NCI-H2196 treated with DMSO at 0.1 percent for 48 hours (cell line): ENCODE measurements at regions not wholly inside any gene's neighbourhood (a gene's known extent, or its start where the extent isn't known, plus 50 kb on each side); places are given as distances from the start of the nearest gene placed in this dataset.

ENCODE experiments used
- DNase-seq: peaks from one replicate; lab custom pipeline; 2025; ENCODE audit not compliant: unreplicated experiment; lab: John Stamatoyannopoulos, UW

DNA sequence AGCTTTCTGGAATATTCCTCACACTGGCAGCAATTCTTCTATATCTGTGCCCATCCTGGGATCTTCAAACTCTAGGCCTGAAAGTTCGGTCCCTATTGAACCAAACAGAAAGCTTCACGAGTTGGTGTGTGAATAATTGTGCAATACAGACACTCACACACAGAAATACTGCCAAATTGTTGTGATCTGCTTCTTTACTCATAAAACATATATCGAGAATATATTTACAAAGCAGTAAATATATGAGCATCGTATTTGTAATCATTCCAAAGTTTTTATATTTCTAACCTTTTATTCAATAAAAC is 56.6 kb upstream of the BEX4 start:
- DNase-seq = no peak

DNA sequence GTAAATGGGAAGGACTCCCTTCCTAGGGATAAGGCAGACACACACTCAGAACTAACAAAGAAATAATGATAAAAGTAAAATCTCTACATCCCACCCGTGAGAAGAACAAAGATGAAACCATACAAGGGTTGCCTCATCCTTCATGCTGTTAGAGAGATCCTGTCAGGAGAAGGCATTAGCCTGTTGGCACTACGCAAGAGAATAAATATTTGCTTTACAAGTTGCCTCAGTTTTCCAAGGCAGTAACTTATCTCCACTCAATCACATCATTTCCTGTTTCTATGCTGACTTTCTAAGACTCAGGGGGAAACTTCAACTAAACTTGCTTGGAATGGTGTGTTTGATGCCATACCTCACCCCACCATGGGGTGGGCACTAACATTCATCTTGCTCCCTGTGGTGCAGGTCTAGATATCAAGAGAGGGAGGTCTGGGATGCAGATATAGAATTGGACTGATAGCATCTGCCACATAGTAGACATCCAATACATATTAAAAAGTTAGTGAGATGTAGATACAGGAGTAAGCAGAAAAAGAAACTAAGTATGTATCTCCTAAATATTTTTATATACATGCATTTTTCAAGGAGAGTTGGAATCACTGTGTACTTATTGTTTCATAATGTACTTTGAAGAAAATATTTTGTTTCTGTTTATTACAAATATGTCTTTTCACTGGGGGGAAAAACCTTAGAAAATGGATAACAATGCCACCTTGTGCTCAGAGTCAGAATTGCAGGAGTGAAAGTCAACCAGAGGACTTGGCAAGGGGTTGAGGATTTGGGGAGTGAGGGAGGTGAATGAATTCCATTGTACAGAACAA is 57.2 kb upstream of the BEX4 start:
- peak; percentile 3 for DNase-seq

DNA sequence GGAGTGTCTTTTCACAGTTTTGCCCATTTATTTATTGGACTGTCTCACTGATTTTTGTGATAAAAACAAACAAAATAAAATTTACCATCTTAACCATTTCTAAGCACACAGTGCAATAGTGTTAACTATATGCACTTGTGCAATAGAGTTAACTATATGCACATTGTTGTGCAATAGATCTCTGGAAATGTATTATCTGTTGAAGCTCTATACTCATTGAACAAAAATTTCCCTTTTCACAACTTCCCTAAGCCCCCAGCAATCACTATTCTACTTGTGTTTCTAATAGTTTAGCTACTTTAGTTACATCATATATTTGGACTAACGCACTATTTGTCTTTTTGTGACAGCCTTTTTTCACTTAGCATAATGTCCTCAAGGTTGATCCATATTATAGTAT is 59.7 kb upstream of the BEX4 start:
- DNase-seq = no peak

DNA sequence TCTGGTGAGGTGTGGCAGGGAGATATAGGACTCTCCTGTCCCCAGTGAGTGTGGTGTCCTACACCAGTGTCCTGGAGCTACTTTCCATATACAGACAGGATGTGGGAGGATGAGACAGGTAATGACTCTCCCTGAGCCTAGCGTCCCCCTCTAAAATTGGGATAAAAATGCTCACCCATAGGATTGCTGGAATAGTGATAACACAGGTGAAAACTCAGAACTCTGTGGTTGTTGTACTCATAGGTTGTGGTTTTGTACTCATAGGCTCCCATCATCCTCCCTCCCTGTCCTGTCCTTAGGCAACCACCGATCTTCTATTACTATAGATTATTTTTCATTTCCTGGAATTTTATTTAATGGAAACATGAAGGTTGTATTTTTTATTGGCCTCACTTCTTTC is 60.7 kb upstream of the NXF3 start:
- no peak for DNase-seq

DNA sequence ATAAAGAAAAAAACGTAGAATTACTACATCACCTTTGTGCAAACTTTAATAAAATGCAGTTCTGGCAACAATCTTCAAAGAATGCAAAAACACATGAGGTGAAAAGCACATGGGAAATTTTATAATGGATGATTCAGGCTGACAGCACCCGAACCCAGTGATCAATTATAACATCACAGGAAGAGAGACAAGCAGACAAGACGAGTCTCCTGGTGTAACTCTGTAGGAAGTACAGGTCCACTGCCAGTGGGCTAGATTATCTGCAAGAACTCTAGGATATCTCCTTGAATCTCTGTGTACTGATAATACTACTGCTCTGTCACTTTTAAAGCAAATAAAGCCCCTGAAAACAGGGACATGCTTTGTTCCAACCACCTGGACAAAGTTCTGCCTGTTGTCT is 58.9 kb upstream of the NXF3 start:
- no peak for DNase-seq

DNA sequence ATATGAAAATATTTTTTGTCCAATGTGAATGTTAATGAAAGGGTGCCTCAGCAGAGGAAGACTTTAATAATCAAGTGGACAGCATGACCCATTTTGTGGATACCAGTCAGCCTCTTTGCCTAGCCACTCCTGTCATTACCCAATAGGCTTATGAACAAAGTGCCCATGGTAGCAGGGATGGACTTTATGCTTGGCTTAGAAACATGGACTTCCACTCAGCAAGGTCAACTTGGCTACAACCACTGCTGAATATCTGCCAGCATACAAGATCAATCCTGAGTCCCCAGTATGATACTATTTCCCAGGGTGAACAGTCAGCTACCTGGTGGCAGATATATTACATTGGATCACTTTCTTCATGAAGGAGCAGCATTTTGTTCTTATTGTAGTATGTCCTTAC is 56.7 kb upstream of the NXF3 start:
- DNase-seq = no peak

DNA sequence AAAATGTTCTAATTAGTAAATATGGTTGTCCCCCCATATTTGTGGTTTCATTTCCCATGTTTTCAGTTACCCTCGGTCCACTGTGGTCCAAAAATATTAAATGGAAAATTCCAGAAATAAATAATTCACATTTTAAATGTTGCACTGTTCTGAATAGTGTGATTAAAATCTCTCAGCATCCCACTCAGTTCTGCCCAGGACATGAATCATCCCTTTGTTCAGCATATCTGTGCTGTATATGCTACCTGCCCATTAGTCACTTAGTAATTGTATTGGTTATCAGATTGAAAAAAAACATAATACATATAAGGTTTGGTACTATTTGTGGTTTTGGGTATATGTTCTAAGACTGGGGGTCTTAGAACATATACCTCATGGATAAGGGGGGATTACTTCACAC is 55.1 kb upstream of the NXF3 start:
- no peak for DNase-seq
